NCI-H1048 (cell line): ENCODE measurements at regions not wholly inside any gene's neighbourhood (a gene's known extent, or its start where the extent isn't known, plus 50 kb on each side); places are given as distances from the start of the nearest gene placed in this dataset.
"Not testable (repeated sequence)": the region's sequence is repeated elsewhere in the genome, so short reads cannot be mapped to it uniquely, and the experiment has no call there.

ENCODE experiments used
- DNase-seq: peaks from one replicate; lab custom pipeline; 2025; lab: John Stamatoyannopoulos, UW

DNA sequence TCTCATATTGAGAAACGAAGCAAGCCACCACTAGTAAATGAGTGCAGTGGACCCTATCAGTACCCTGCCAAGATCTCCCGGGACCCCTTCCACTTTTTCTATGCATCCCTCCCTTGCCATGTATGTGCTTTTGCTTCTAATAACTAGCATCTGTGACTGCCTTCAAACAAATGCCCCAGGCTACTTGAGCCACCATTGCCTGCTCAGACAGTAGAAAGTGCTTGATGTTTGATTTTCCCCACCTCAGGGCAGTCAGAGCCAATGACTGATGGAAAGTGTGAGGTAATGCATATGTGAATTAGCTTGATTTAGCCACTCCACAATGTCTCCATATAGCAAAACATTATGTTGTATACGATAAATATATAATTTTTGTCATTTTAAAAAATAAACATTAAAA, 797.3 kb upstream of the ACO1 start:
- DNase-seq: no peak

DNA sequence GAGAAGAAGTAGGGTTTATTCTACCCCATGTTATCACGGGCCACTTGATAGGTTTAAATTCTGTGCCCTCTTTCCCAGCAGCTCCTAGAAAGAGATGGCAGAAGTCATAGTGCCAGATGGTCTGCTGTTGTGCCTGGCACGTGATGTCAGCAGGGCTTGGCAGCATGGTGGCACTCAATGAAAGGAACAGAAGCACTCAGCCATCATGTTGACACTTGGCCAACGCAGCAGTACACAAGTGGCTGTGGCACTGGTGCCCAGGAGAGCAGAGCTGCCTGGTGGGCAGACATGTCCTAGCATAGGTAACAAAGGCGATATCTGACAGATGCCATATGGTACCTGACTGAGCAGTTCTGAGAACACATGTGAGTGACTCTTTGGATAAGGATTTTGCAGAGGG, 796.4 kb upstream of the ACO1 start:
- no peak for DNase-seq

DNA sequence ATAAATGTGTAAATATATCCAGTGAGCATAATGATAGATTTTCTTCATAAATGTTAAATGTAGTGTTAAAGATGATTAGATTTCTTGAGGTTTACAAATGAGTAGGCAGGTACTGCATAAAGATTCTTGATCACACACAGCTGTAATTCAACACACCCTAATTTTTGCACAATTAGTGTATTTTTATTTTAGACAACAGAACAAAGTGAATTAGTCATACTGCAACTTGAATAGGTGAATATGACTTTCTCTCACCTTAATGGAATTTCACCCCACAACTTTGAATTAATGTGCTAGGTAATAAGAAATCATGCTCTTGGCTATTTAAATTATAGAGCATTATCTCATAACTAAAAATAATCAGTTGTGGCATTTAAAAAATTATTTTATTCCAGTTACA, 795.7 kb upstream of the ACO1 start:
- DNase-seq: no peak

DNA sequence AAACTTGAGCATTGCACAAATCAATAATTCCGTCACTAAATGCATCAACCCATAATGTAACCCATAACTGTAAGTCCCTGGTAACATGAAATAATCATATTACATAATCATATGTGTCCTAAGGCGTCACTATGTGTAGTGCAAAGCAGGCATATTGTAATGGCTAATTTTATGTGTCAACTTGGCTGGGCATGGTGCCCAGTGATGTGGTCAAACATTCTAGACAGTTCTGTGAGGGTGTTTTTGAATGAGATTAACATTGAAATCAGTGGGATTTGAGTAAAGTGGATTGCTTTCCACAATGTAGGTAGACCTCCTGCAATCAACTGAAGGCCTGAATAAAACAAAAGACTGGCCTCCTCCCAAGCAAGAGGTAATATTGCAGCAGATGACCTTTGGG, 794.4 kb upstream of the ACO1 start:
- no peak for DNase-seq

- not testable (repeated sequence) for DNase-seq
Observed at GRCh38 chr9:31597086-31597485, 787.4 kb upstream of the ACO1 start.

- no peak for DNase-seq
Observed at GRCh38 chr9:31597977-31598376, 786.5 kb upstream of the ACO1 start.

- no peak for DNase-seq
Observed at GRCh38 chr9:31601666-31602065, 782.8 kb upstream of the ACO1 start.

DNA sequence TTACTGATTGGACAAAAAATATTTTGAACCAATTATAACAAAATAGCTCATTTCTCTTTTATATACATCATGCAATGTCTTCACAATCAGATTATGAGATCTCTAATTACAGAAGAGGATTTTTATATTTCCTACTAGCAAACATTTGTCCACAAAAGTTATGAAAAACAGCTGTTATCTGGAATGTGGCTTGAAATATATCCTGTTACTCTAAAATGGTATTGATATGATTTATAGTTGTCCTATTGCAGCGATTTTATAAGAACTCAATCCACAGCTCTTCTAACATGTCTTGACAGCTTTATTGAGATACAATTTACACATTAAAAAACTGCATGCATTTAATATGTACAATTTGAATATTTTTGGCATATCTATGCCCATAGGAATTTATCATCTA, 779.9 kb upstream of the ACO1 start:
- DNase-seq: no peak

GRCh38 chr9:31605164-31605563, 779.3 kb upstream of the ACO1 start:
- no peak for DNase-seq

- DNase-seq: no peak
Observed at GRCh38 chr9:31606678-31607077, 777.8 kb upstream of the ACO1 start.

DNA sequence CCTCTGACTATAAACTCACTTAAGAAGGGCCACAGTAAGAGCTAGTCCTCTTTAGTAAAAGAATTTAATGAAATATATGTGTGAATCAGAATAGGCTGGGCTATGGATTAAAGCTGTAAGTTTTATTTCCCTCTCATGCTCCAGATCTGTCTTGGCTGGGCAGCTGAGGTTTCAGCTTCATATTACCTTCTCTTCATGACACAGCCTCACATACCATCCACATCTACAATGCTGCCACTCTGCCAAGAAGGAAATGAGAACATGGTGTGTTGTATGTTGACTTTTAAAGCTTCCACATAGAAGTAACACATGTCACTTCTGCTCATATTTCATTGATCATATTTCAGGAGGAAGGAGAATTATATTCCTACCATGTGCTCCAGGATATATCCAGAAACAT, 776.0 kb upstream of the ACO1 start:
- no peak for DNase-seq

DNA sequence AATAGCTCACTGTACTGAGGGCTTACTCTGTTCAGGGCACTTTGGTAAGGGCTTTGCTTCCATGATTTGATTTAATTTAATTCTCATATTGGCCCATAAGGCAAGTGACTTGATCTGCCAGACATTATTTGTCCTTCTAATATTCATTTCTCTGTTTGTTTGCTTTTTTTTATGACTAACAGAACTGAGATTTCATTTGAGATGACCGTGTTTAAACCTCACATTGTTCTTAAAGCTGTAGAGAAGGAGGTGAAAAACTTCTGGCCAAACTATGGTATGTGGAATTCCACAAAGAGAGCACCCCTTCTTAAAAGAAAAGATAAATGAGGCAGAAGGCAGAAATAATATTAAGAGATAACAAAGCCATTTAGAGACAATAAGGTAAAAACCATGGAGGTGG, 775.6 kb upstream of the ACO1 start:
- no peak for DNase-seq

DNA sequence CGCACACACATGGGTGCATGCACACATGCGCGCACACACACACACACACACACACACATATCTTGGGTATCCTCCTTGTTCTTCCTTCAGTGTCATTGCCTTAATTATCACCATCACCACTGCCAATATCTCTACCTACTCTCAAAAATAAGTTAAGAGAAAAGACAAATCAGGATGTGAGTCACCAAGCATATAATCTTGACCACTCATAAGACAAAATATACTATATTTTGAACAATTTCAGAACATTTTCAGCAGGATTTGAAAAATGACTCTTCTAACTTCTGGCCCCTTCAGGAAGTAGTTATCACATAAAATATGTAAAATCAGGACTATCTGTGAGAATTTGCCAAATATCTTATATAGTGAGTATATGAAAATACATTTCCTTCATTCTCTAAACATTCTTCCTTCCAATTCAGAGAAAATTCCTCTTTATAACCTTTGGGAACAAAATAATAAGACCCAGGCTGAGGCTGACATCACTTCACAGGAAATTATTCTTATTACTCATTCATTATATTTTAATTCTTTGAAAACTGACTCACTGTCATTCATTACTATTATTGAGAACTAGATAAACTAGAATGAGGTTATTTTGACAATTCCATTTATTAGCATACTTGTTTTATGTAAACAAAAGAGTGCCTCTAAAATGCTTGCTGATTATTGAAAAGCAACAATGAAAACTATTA, 772.0 kb upstream of the ACO1 start:
- no peak for DNase-seq

- no peak for DNase-seq
Observed at GRCh38 chr9:31615966-31616365, 768.5 kb upstream of the ACO1 start.

GRCh38 chr9:31623511-31623910, 760.9 kb upstream of the ACO1 start:
- DNase-seq: no peak

- no peak for DNase-seq
Observed at GRCh38 chr9:31629292-31629691, 755.2 kb upstream of the ACO1 start.

- no peak for DNase-seq
Observed at GRCh38 chr9:31637265-31637664, 747.2 kb upstream of the ACO1 start.

DNA sequence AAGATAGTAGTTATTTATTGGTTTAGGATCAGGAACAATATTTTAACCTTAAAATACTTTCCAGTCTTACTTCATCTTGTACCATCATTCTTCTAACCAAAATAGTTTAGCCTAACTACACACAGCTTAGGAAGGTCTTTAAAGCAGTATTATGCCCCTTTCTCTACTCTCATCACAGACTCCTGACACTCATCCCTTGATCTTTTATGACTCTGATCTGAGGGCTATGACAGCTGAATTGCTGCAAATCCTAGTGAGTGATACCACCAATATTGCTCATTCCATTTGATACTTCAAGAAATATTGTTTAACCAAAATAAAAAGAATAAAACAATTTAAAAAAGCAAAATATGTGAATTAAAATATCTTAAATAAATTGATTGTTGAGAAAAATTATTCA, 746.6 kb upstream of the ACO1 start:
- no peak for DNase-seq

GRCh38 chr9:31639451-31639850, 745.0 kb upstream of the ACO1 start:
- no peak for DNase-seq

- no peak for DNase-seq
Observed at GRCh38 chr9:31669311-31669710, 715.1 kb upstream of the ACO1 start.

- DNase-seq: no peak
Observed at GRCh38 chr9:31671011-31671410, 713.4 kb upstream of the ACO1 start.

DNA sequence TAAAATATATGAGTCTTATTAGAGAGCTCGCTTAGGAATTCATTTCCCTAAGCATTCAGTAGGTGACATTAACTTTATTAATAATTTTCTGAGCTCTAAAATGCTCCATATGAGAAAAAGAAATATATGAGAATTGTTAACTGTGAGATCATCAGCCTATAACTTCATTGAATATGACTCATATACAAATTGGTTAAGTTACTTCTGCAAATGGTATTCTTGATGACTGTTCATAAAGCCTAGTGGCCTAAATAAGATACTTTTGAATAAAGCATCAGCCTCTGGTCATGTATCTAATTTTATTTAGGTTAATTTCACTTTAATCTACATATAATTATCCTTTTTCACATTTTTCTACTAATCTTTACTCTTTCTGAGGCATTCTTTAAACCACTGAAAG, 710.2 kb upstream of the ACO1 start:
- no peak for DNase-seq

DNA sequence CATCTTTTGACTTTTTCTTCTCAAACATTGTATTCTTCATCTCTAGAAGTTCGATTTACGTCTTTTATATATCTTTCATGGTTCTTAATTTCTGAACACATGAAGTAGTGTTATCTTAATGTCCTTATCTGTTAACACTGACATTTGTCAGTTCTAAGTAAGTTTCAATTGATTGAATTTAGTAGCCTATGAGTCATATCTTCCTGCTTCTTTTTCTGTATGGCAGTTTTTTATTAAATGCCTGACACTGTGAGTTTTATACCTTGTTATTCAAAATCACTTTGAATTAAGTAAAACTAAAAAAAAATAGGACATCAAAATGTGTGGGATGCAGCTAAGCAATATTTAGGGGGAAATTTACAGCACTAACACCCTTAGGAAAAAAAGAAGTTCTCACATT, 707.0 kb upstream of the ACO1 start:
- no peak for DNase-seq

- DNase-seq: no peak
Observed at GRCh38 chr9:31677877-31678276, 706.6 kb upstream of the ACO1 start.

GRCh38 chr9:31683116-31683515, 701.3 kb upstream of the ACO1 start:
- no peak for DNase-seq
